SK-N-SH treated with all-trans-retinoic acid at 6 μM for 48 hours (cell line): ENCODE measurements at regions not wholly inside any gene's neighbourhood (a gene's known extent, or its start where the extent isn't known, plus 50 kb on each side); places are given as distances from the start of the nearest gene placed in this dataset.

Source experiments
- ARNTL ChIP-seq: fragments of 450-650 bp; formaldehyde crosslinking; IDR thresholded peaks from 2 replicates; pipeline ENCODE4 v1.5.0; 2020; ENCODE audit warnings: low read depth, mild to moderate bottlenecking, moderate library complexity, borderline replicate concordance
- CREB5 ChIP-seq: fragments of 250-450 bp; sonication (Bioruptor Pico); IDR thresholded peaks from 2 replicates; pipeline ENCODE4 v1.5.1; 2020; ENCODE audit warnings: low read depth, mild to moderate bottlenecking, moderate library complexity
- ISL1 ChIP-seq: fragments of 250-450 bp; sonication (Bioruptor Pico); IDR thresholded peaks from 2 replicates; pipeline ENCODE4 v2.1.2; 2022; ENCODE audit warnings: mild to moderate bottlenecking, moderate library complexity
- OSR1 ChIP-seq: fragments of 250-450 bp; sonication (Bioruptor Pico); IDR thresholded peaks from 2 replicates; pipeline ENCODE4 v1.8.0; 2022; ENCODE audit warnings: moderate library complexity, mild to moderate bottlenecking, inconsistent platforms
- PATZ1 ChIP-seq: fragments of 250-450 bp; sonication (Bioruptor Pico); IDR thresholded peaks from 2 replicates; pipeline ENCODE4 v1.8.0; 2020; ENCODE audit warnings: mild to moderate bottlenecking, moderate library complexity, borderline replicate concordance
- PPARA ChIP-seq: fragments of 250-450 bp; sonication (Bioruptor Pico); IDR thresholded peaks from 2 replicates; pipeline ENCODE4 v1.5.0; 2020; ENCODE audit warnings: mild to moderate bottlenecking, borderline replicate concordance
- RARB ChIP-seq: fragments of 250-450 bp; sonication (Bioruptor Pico); IDR thresholded peaks from 2 replicates; pipeline ENCODE4 v1.8.0; 2021; ENCODE audit warnings: mild to moderate bottlenecking, moderate library complexity
- TCF4 ChIP-seq: fragments of 250-450 bp; sonication (Bioruptor Pico); IDR thresholded peaks from 2 replicates; pipeline ENCODE4 v1.8.0; 2021; ENCODE audit warnings: mild to moderate bottlenecking, moderate library complexity, borderline replicate concordance
- ZFP3 ChIP-seq: fragments of 250-450 bp; sonication (Bioruptor Pico); IDR thresholded peaks from 2 replicates; pipeline ENCODE4 v1.5.0; 2020; ENCODE audit warnings: mild to moderate bottlenecking, moderate library complexity
- ZFP30 ChIP-seq: fragments of 450-650 bp; formaldehyde crosslinking; IDR thresholded peaks from 2 replicates; pipeline ENCODE4 v1.5.0; 2022; ENCODE audit warnings: mild to moderate bottlenecking, moderate library complexity
- ZNF565 ChIP-seq: fragments of 450-650 bp; formaldehyde crosslinking; conservative IDR thresholded peaks from 2 replicates; pipeline ENCODE4 v1.5.0; 2020; ENCODE audit warnings: low read depth, mild to moderate bottlenecking, moderate library complexity
- ZNF8 ChIP-seq: fragments of 450-650 bp; formaldehyde crosslinking; IDR thresholded peaks from 2 replicates; pipeline ENCODE4 v1.5.0; 2020; ENCODE audit warnings: mild to moderate bottlenecking, moderate library complexity
- TF ChIP-seq, protein P1 (sequence below): fragments of 250-450 bp; sonication (Bioruptor Pico); IDR thresholded peaks from 2 replicates; pipeline ENCODE4 v1.8.0; 2021; ENCODE audit warnings: low read depth, mild to moderate bottlenecking, moderate library complexity, borderline replicate concordance

- TF ChIP-seq RARB (CRISPR knock-in tag) (no peak), PATZ1 (CRISPR knock-in tag) (no peak), PPARA (CRISPR knock-in tag) (no peak), ZNF565 (CRISPR knock-in tag) (no peak), ARNTL (CRISPR knock-in tag) (no peak), ISL1 (CRISPR knock-in tag) (no peak), ZFP30 (CRISPR knock-in tag) (no peak), CREB5 (no peak), ZFP3 (no peak), OSR1 (no peak), ZNF8 (CRISPR knock-in tag) (no peak), TCF4 (CRISPR knock-in tag) (no peak)
- TF ChIP-seq, protein P1, sequence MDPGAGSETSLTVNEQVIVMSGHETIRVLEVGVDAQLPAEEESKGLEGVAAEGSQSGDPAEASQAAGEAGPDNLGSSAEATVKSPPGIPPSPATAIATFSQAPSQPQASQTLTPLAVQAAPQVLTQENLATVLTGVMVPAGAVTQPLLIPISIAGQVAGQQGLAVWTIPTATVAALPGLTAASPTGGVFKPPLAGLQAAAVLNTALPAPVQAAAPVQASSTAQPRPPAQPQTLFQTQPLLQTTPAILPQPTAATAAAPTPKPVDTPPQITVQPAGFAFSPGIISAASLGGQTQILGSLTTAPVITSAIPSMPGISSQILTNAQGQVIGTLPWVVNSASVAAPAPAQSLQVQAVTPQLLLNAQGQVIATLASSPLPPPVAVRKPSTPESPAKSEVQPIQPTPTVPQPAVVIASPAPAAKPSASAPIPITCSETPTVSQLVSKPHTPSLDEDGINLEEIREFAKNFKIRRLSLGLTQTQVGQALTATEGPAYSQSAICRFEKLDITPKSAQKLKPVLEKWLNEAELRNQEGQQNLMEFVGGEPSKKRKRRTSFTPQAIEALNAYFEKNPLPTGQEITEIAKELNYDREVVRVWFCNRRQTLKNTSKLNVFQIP (CRISPR knock-in tag), result no peak
Measured at GRCh38 chr17:71458322-71458721, 662.5 kb upstream of the SOX9 start.
